NCI-H1048 (cell line): ENCODE measurements at regions not wholly inside any gene's neighbourhood (a gene's known extent, or its start where the extent isn't known, plus 50 kb on each side); places are given as distances from the start of the nearest gene placed in this dataset.
"Not testable (repeated sequence)": the region's sequence is repeated elsewhere in the genome, so short reads cannot be mapped to it uniquely, and the experiment has no call there.

Source experiments
- DNase-seq: peaks from one replicate; lab custom pipeline; 2025; lab: John Stamatoyannopoulos, UW

DNA sequence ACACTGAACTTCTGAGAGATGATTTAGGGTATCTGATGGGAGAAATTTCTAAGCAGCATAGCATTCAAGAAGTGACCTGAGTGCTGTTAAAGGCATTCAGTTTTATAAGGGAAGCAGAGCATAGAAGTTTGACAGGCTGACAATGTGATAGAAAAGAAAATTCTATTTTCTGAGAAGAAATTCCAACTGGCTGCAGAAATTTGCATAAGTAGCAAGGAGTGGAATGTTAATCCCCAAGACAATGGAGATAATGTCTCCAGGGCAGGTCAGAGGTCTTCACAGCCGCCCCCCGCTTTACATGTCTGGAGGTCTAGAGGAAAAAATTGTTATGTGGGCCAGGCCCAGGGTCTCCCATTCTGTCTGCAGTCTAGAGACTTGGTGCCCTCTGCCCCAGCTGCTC is 1361.8 kb upstream of the EYS start:
- no peak for DNase-seq

GRCh38 chr6:67064323-67064722 is 1357.3 kb upstream of the EYS start:
- no peak for DNase-seq

DNA sequence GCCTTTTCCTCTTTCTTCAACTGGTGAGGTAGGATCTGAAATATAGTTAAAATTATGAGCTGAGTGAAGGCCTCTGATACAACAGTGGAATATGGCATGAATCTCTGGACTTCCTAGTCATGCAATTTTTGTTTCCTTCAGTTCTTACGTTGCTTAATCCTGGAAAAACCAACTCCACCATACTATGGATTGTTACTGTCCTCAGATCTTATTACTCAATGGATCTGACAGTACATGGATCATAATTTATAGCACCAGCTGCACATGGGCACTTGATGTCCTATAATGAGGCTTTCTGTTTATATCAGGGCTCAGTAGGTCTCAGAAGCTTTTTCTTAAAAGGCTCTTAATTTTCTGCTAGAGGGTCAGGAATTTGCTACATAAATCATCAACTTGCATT is 1341.0 kb upstream of the EYS start:
- DNase-seq, result no peak

- DNase-seq, result no peak
Observed at GRCh38 chr6:67045076-67045475, 1338.0 kb upstream of the EYS start.

DNA sequence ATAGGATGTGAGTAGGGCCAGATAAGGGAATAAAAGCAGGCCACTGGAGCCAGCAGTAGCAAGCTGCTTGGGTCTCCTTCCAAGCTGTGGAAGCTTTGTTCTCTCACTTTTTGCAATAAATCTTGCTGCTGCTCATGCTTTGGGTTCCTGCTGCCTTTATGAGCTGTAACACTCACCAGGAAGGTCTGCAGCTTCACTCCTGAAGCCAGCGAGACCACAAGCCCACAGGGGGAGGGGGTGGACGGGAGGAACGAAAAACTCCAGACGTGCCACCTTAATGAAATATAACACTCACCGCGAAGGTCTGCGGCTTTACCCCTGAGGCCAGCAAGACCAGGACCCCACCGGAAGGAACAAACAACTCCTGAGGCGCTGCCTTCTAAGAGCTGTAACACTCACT is 1324.4 kb upstream of the EYS start:
- no peak for DNase-seq

- no peak for DNase-seq
Observed at GRCh38 chr6:67030861-67031260, 1323.8 kb upstream of the EYS start.

DNA sequence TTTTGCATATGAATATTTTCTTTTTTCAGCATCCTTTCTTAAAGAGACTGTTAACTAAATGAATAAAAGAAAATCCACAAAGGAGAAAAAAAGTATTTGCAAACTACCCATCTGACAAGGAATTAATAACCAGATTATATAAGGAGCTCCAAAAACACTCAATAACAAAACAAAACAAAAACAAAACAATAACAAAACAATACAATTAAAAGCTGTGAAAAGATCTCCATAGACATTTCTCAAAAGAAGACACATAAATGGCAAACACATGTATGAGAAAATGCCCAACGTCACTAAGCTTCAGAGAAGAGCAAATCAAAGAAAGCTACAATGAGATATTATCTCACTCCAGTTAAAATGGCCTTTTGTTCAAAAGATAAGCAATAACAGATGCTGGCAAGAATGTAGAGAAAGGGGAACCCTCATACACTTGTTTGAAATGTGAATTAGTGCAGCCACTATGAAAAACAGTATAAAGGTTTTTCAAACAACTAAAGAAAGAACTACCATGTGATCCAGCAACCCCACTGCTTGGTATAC is 1310.0 kb upstream of the EYS start:
- DNase-seq, result no peak

- no peak for DNase-seq
Observed at GRCh38 chr6:67011441-67011840, 1304.4 kb upstream of the EYS start.

DNA sequence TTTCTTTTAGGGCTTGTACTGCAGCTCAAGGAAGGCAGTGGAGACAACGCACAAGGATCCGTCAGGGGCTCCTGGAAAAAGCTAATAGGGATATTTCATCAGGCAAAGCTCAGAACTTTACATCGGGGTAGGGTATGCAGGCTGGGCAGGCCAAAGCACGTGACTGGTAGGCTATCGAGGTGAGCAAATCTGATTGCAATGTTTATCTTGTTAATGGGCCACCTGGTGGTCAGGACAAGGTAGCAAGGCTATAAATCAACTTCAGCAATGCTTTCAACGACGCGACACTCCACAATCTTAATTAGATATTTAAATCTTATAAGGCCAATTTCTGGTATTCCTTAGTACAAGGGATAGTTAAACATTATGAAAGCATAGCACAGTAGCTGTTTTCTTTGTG is 1302.8 kb upstream of the EYS start:
- no peak for DNase-seq

DNA sequence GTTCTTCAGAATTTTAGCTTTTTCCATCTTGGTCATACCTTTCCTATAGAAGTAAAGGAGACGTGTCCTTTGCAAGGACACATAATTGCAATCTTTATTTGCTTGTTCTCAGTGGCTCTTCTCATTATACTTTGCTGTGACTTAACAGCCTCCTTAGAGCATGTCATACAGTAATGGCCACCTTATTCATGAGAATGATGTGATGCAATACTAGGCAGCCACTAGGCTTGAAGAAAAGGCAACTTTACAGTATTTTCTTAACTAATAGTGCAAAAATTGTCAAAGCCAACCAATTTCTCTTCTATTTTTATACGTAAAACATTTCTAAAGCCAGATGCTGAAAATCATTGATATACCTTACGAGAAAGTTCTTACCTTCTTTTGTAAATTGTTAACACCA is 1296.8 kb upstream of the EYS start:
- no peak for DNase-seq

- DNase-seq, result no peak
Observed at GRCh38 chr6:67000121-67000520, 1293.1 kb upstream of the EYS start.

DNA sequence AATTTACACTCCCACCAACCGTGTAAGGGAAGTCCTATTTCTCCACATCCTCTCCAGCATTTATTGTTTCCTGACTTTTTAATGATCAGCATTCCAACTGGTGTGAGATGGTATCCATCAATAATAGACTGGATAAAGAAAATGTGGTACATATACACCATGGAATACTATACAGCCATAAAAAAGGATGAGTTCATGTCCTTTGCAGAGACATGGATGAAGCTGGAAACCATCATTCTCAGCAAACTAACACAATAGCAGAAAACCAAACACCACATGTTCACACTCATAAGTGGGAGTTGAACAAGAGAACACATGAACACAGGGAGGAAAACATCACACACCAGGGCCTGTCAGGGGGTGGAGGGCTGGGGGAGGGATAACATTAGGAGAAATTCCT is 1290.6 kb upstream of the EYS start:
- DNase-seq, result not testable (repeated sequence)

DNA sequence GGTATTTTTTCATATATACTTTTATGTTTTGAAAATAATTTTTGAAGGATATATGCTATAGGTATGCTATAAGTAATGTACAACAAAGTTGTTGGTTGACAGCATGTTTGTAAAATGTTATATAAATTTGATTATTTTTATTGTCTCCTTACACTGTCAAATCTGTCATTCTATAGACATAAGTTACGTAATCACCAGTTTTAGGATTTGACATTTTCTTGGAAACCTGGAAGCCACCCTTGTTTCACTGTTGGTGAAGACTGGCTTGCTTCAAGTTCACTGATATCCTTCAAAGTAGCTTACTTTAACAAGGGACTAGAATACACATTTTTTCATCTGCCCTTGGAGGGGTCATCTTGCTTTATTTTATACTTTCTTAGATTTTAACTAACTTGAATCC is 1288.6 kb upstream of the EYS start:
- DNase-seq, result no peak

DNA sequence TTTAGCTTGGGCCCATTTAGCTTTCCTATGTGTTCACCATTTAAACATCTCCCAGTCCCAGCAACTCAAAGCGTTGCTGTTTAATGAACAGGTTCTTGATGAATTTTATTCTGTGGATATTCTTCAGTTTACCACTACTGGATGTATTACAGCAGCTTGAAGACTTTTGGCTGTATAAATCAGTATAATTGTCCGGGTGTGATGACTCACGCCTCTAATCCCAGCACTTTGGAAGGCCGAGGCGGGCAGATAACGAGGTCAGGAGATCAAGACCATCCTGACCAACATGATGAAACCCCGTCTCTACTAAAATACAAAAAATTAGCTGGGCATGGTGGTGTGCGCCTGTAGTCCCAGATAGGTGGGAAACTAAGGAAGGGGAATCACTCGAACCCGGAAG is 1286.7 kb upstream of the EYS start:
- DNase-seq, result not testable (repeated sequence)

DNA sequence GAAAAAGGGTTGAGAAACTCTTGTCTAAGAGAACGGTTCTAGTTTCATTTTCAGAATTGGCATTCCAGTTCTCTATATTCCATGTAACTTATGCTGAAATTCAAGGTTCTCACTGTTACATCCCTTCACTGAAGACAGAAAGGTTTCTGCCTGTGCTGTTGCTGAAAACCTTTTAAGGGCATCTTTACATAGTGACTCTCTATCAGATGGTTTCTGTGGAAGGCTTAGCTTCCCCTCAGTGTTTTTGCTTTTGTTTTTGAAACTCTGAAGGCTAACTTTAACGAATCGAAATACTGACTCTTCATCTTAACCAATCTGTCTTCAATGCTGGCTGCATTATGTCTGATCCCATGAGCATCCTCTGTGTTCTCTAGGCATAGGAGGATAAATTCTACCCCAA is 1286.2 kb upstream of the EYS start:
- DNase-seq, result no peak

DNA sequence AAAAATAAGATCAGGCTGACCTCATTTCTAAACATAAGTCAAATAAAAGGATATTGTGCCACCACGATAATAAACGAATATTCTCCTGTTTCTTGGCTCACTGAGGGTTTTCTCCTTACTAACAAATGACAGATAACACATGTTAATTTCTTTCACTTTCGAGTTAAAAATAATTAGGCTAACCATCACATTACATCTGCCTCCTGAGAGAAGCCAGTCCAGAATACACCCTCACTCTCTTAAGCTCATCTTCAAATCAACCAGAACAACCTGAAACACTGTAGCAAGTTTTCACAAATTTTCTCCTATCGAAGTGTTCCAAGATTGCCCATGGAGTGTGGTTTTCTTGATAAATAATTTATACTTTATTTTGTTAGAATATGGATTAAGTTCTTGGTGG is 1285.6 kb upstream of the EYS start:
- no peak for DNase-seq

DNA sequence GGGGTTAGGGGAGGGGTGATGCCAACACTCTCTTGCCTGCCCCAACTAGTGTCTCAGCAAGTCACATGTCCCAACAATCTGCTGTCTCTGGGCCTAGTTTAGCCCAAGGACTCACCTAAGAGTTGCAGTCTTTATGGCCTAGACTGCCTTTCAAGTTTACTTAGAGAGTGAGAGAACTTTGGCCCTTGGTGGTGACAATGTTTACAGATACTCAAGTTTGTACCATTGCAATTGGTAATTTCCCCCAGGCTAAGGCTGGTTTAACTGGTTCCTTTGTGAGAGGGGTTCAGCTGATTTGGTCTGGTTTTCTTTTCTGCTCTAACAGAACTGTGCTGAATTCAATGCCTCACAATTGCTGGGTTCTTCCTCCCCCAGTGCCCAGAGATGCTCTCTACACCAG is 1279.9 kb upstream of the EYS start:
- DNase-seq, result no peak

DNA sequence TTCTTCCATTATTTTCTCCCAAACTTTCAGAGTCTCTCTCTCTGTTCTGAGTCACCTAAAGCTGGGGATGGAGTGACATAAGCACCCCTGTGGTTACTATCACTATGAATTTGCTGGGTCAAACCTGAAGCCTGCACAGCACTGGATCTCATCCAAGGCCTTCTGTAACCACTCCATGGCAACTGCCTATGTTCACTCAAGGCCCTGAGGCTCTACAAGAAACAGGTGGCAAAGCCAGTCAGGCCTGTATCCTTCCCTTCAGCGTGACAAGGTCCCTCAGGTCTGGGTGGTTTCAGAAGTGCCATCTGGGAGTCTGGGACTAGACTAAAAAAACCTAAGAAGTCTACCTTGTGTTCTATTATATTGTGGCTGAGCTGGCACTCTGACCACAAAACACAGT is 1278.8 kb upstream of the EYS start:
- no peak for DNase-seq

DNA sequence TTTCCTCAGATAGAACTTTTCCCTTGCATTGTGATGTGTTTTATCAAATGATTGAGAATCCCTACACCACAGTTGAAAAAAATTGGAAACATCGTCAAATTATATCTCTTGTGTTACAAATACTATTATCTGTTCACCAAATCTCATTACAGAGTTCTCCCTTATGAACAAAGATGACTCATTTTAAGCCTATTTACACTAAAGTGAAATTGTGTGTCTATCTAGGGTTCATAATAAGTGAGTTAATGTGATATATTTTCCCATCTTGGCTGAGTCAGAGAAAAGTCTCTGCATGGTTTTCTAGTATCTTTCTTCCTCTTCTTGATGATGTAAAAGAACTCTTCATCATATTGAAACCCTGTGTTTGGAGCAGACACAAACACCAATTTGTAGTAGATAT is 1263.3 kb upstream of the EYS start:
- no peak for DNase-seq

DNA sequence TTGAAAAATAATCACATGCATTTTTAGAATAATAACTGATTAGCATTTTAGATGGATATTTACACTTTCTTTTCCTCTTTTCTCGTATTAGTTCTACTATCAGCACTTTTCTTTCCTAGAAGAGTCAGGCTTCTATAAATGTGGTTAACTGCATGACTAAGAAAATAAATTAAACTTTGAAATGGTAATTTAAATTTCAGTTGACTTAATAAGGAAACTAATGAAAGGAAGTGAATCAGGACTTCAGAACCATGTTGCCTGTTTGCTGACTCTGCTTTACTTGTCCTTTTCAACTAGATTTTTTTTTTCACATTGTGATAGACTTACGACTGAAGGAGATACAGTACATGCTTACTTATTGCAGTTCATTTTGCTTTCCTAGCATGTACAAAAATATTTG is 1258.2 kb upstream of the EYS start:
- DNase-seq, result no peak

GRCh38 chr6:66964216-66964615 is 1257.2 kb upstream of the EYS start:
- DNase-seq, result no peak

- no peak for DNase-seq
Observed at GRCh38 chr6:66962082-66962481, 1255.1 kb upstream of the EYS start.

DNA sequence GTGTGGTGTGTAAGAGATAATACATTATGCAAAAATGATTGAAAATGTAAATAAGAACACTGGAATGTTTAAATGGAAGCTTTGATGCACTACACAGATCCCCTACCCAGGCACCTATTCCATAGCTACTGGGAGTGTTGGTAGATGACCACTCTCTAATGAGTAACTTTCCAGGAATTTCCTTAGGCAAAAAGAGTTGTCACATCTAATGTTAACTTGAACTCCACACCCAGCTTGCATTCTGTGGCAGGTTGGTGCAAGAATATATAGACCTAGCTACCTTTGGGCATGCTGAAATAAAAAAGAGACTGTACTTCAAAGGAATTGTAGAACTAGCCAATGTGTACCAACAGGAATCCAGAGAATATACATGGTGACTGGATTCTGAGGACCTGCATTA is 1254.2 kb upstream of the EYS start:
- no peak for DNase-seq

GRCh38 chr6:66949191-66949661 is 1242.2 kb upstream of the EYS start:
- no peak for DNase-seq

- no peak for DNase-seq
Observed at GRCh38 chr6:66948106-66948505, 1241.1 kb upstream of the EYS start.
